ENCODE measurements at regions not wholly inside any gene's neighbourhood (a gene's known extent, or its start where the extent isn't known, plus 50 kb on each side); places are given as distances from the start of the nearest gene placed in this dataset.

GRCh38 chr3:29140666-29141065 is 140.2 kb upstream of the RBMS3 start:
- TF ChIP-seq CTCF (IDR thresholded peaks at IDR 0.05) (no peak), POLR2AphosphoS5 (IDR thresholded peaks at IDR 0.05; ENCODE audit: low read depth, low read length) (no peak)
